Neuronal stem cell (in vitro differentiated cells): ENCODE measurements at regions not wholly inside any gene's neighbourhood (a gene's known extent, or its start where the extent isn't known, plus 50 kb on each side); places are given as distances from the start of the nearest gene placed in this dataset.

Experiments
- DNase-seq: peaks from one replicate; pipeline ENCODE4 v3.0.0-alpha.2; 2013; ENCODE audit warnings: low spot score
- H2AFZ ChIP-seq: one replicate; pipeline ENCODE4 v1.6.1; 2013; ENCODE audit warnings: mild to moderate bottlenecking, low read length, inconsistent platforms
- H2AK5ac ChIP-seq: 2 replicates; pipeline ENCODE4 v1.6.1; 2013; ENCODE audit warnings: low read depth, mild to moderate bottlenecking, inconsistent platforms, low read length, moderate library complexity, mixed read lengths
- H2BK120ac ChIP-seq: 2 replicates; pipeline ENCODE4 v1.6.1; 2013; ENCODE audit warnings: low read depth, mild to moderate bottlenecking, inconsistent platforms, low read length, moderate library complexity, mixed read lengths
- H2BK12ac ChIP-seq: one replicate; pipeline ENCODE4 v1.6.1; 2013; ENCODE audit warnings: low read length, inconsistent platforms
- H2BK15ac ChIP-seq: 2 replicates; pipeline ENCODE4 v1.6.1; 2013; ENCODE audit warnings: mild to moderate bottlenecking, low read length, inconsistent platforms, mixed read lengths
- H2BK5ac ChIP-seq: one replicate; pipeline ENCODE4 v1.6.1; 2013; ENCODE audit warnings: inconsistent platforms, mild to moderate bottlenecking, low read length, moderate library complexity
- H3K14ac ChIP-seq: one replicate; pipeline ENCODE4 v1.6.1; 2013; ENCODE audit warnings: low read length, inconsistent platforms
- H3K18ac ChIP-seq: 2 replicates; pipeline ENCODE4 v1.6.1; 2013; ENCODE audit warnings: low read length, inconsistent platforms
- H3K23ac ChIP-seq: 2 replicates; pipeline ENCODE4 v1.6.1; 2013; ENCODE audit warnings: low read depth, mild to moderate bottlenecking, mixed read lengths, low read length, inconsistent platforms; ENCODE audit not compliant: poor library complexity
- H3K27ac ChIP-seq: replicated peaks from 3 replicates; pipeline ENCODE4 v1.5.1; 2013; ENCODE audit warnings: low read length, inconsistent platforms
- H3K27me3 ChIP-seq, 3 experiments: 2 replicates each; pipeline ENCODE4 v1.6.1; 2013; ENCODE audit warnings: low read length in 3 of 3, mild to moderate bottlenecking in 2 of 3, inconsistent platforms in 1 of 3, low read depth in 1 of 3, mixed read lengths in 1 of 3, moderate library complexity in 1 of 3; ENCODE audit not compliant: control insufficient read depth in 3 of 3, insufficient read depth in 3 of 3
- H3K36me3 ChIP-seq, 2 donors: replicated peaks in 1 of 2; 2 replicates each; pipeline ENCODE4 v1.6.1; 2013; ENCODE audit warnings: low read length in 2 of 2; ENCODE audit not compliant: control insufficient read depth in 2 of 2, insufficient read depth in 2 of 2
- H3K4ac ChIP-seq: 2 replicates; pipeline ENCODE4 v1.6.1; 2013; ENCODE audit warnings: inconsistent platforms, mild to moderate bottlenecking, low read length, moderate library complexity
- H3K4me1 ChIP-seq, 2 donors: 1 replicate in 1 of 2; 2 replicates in 1 of 2; pipeline ENCODE4 v1.6.1; 2013; ENCODE audit warnings: low read length in 2 of 2, low read depth in 1 of 2; ENCODE audit not compliant: control insufficient read depth in 2 of 2, insufficient read depth in 1 of 2
- H3K4me2 ChIP-seq: one replicate; pipeline ENCODE4 v1.6.1; 2013; ENCODE audit warnings: mild to moderate bottlenecking, low read length, inconsistent platforms; ENCODE audit not compliant: insufficient read depth, poor library complexity, severe bottlenecking
- H3K4me3 ChIP-seq, 2 donors: 2 replicates each; pipeline ENCODE4 v1.5.1; 2013; ENCODE audit warnings: low read length in 2 of 2, mild to moderate bottlenecking in 2 of 2, inconsistent platforms in 1 of 2, moderate library complexity in 1 of 2
- H3K79me1 ChIP-seq: one replicate; pipeline ENCODE4 v1.6.1; 2013; ENCODE audit warnings: low read depth, mild to moderate bottlenecking, inconsistent platforms, low read length, moderate library complexity
- H3K9ac ChIP-seq: one replicate; pipeline ENCODE4 v1.6.1; 2013; ENCODE audit warnings: mild to moderate bottlenecking, low read depth, low read length, inconsistent platforms; ENCODE audit not compliant: poor library complexity
- H3K9me3 ChIP-seq, 2 donors: replicated peaks in 1 of 2; 2 replicates each; pipeline versions ENCODE3 to v1.6.1; 2013; ENCODE audit warnings: low read length in 2 of 2, mild to moderate bottlenecking in 2 of 2, inconsistent platforms in 1 of 2, low read depth in 1 of 2, mixed read lengths in 1 of 2, moderate library complexity in 1 of 2; ENCODE audit not compliant: control insufficient read depth in 2 of 2, insufficient read depth in 1 of 2
- H4K8ac ChIP-seq: one replicate; pipeline ENCODE4 v1.6.1; 2013; ENCODE audit warnings: low read depth, mild to moderate bottlenecking, inconsistent platforms, low read length, moderate library complexity
- H4K91ac ChIP-seq: one replicate; pipeline ENCODE4 v1.6.1; 2013; ENCODE audit warnings: low read length, low read depth, mild to moderate bottlenecking, inconsistent platforms; ENCODE audit not compliant: poor library complexity
- WGBS, 2 donors: extraction: QIAGEN DNeasy Blood & Tissue Kit; methylation state at CpG; one replicate each; pipeline ENCODE4 v1.1.7; 2013; ENCODE audit warnings: missing lambda C conversion rate in 2 of 2, mixed read lengths in 1 of 2; ENCODE audit not compliant: insufficient read length in 2 of 2, insufficient replicate concordance in 1 of 2; ENCODE audit errors: extremely low coverage in 2 of 2; 5-methylcytosine and 5-hydroxymethylcytosine counted together

- no peak overlapping the region for H3K4me2 ChIP-seq
- H4K91ac ChIP-seq = no peak overlapping the region
- H3K4me3 ChIP-seq = no peak overlapping the region
- peaks cover 0 to 2% of the 10 kb centered on the region in 2 donors for H3K4me1 ChIP-seq
- H2BK15ac ChIP-seq = no peak overlapping the region
- H3K9ac ChIP-seq = no peak overlapping the region
- no CpG with 5 or more reads among the region's 5 CpGs for WGBS, 2 donors
- DNase-seq = no peak
- no peaks in the 10 kb centered on the region for H3K9me3 ChIP-seq
- H3K36me3 ChIP-seq = no peaks in the 10 kb centered on the region
- no peak overlapping the region for H2BK12ac ChIP-seq
- no peak overlapping the region for H2AK5ac ChIP-seq
- no peak overlapping the region for H2BK5ac ChIP-seq
- H3K14ac ChIP-seq = no peak overlapping the region
- no peak overlapping the region for H3K23ac ChIP-seq
- no peak overlapping the region for H2AFZ ChIP-seq
- H4K8ac ChIP-seq = no peak overlapping the region
- H3K79me1 ChIP-seq = no peaks in the 10 kb centered on the region
- H3K4ac ChIP-seq = no peak overlapping the region
- no peak overlapping the region for H2BK120ac ChIP-seq
- H3K27ac ChIP-seq = no peak overlapping the region
- no peaks in the 10 kb centered on the region for H3K27me3 ChIP-seq
- no peak overlapping the region for H3K18ac ChIP-seq
Observed at GRCh38 chr5:40405996-40406740, 273.5 kb upstream of the PTGER4 start.

GRCh38 chr5:40405230-40405629 is 274.5 kb upstream of the PTGER4 start:
- H2BK12ac ChIP-seq = no peak overlapping the region

GRCh38 chr5:40404613-40405012 is 275.1 kb upstream of the PTGER4 start:
- DNase-seq = no peak
- Histone ChIP-seq H2AFZ (no peak overlapping the region), H2BK15ac (no peak overlapping the region)

More at GRCh38 chr5:40405230-40405629, 274.5 kb upstream of the PTGER4 start:
- no peak for DNase-seq
- no CpG with 5 or more reads among the region's 2 CpGs for WGBS, 2 donors
- H4K91ac ChIP-seq = no peak overlapping the region
- no peaks in the 10 kb centered on the region for H3K79me1 ChIP-seq
- no peak overlapping the region for H2BK15ac ChIP-seq
- H2BK120ac ChIP-seq = no peak overlapping the region
- H3K4me1 ChIP-seq = peaks cover 0 to 2% of the 10 kb centered on the region in 2 donors
- no peak overlapping the region for H3K4me3 ChIP-seq
- no peaks in the 10 kb centered on the region for H3K27me3 ChIP-seq
- no peak overlapping the region for H3K23ac ChIP-seq
- H2AFZ ChIP-seq = no peak overlapping the region
- no peaks in the 10 kb centered on the region for H3K9me3 ChIP-seq
- H3K4ac ChIP-seq = no peak overlapping the region
- H4K8ac ChIP-seq = no peak overlapping the region
- no peak overlapping the region for H3K27ac ChIP-seq
- no peak overlapping the region for H3K18ac ChIP-seq
- no peak overlapping the region for H3K14ac ChIP-seq
- H3K9ac ChIP-seq = no peak overlapping the region
- H3K4me2 ChIP-seq = no peak overlapping the region
- H2AK5ac ChIP-seq = no peak overlapping the region
- H2BK5ac ChIP-seq = no peak overlapping the region
- no peaks in the 10 kb centered on the region for H3K36me3 ChIP-seq

GRCh38 chr5:40402007-40402364 is 277.7 kb upstream of the PTGER4 start:
- no peak overlapping the region for H3K23ac ChIP-seq
- no peak overlapping the region for H3K4me2 ChIP-seq
- no peaks in the 10 kb centered on the region for H3K36me3 ChIP-seq
- WGBS, 2 donors = no CpG with 5 or more reads among the region's 1 CpG
- H3K4ac ChIP-seq = no peak overlapping the region
- H2BK15ac ChIP-seq = no peak overlapping the region
- no peaks in the 10 kb centered on the region for H3K79me1 ChIP-seq
- DNase-seq = no peak
- no peaks in the 10 kb centered on the region for H3K27me3 ChIP-seq
- no peak overlapping the region for H2AK5ac ChIP-seq
- H3K27ac ChIP-seq = no peak overlapping the region
- H3K14ac ChIP-seq = no peak overlapping the region
- no peak overlapping the region for H2BK120ac ChIP-seq
- no peak overlapping the region for H3K18ac ChIP-seq
- no peak overlapping the region for H3K4me3 ChIP-seq
- no peaks in the 10 kb centered on the region for H3K9me3 ChIP-seq
- no peak overlapping the region for H2BK12ac ChIP-seq
- no peak overlapping the region for H2BK5ac ChIP-seq
- no peak overlapping the region for H3K9ac ChIP-seq
- H4K91ac ChIP-seq = no peak overlapping the region
- H4K8ac ChIP-seq = no peak overlapping the region
- peaks cover 0 to 2% of the 10 kb centered on the region in 2 donors for H3K4me1 ChIP-seq
- H2AFZ ChIP-seq = no peak overlapping the region

More at GRCh38 chr5:40404613-40405012, 275.1 kb upstream of the PTGER4 start:
- Histone ChIP-seq H3K79me1 (no peaks in the 10 kb centered on the region), H2BK12ac (no peak overlapping the region), H3K27me3 (no peaks in the 10 kb centered on the region), H2BK120ac (no peak overlapping the region), H3K4me2 (no peak overlapping the region), H3K4me1 (peaks cover 0 to 2% of the 10 kb centered on the region in 2 donors), H3K14ac (no peak overlapping the region), H3K4ac (no peak overlapping the region), H3K36me3 (no peaks in the 10 kb centered on the region), H4K91ac (no peak overlapping the region), H3K27ac (no peak overlapping the region), H3K4me3 (no peak overlapping the region), H3K9ac (no peak overlapping the region), H3K9me3 (no peaks in the 10 kb centered on the region), H2AK5ac (no peak overlapping the region), H2BK5ac (no peak overlapping the region), H3K23ac (no peak overlapping the region), H4K8ac (no peak overlapping the region), H3K18ac (no peak overlapping the region)
